ENCODE measurements at regions not wholly inside any gene's neighbourhood (a gene's known extent, or its start where the extent isn't known, plus 50 kb on each side); places are given as distances from the start of the nearest gene placed in this dataset.

DNA sequence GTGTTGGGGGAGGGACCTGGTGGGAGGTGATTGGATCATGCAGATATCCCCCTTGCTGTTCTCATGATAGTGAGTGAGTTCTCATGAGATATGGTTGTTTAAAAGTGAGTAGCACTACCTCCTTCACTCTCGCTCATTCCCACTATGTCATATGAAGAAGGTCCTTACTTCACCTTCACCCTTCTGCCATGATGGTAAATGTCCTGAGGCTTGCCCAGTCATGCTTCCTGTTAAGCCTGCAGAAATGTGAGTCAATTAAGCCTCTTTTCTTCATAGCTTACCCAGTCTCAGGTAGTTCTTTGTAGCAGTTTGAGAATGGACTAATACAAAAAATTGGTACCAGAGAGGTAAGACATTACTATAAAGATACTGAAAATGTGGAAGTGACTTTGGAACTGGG, 425.9 kb downstream of the HTR1B start:
- DNase-seq (ENCODE audit: low read depth in 1 of 2, low spot score in 1 of 2), result no peak
- H3K4me3 ChIP-seq (replicated peaks; ENCODE audit: insufficient read depth, low read length), result no peak overlapping the region
- H3K27me3 ChIP-seq (ENCODE audit: insufficient read depth, poor library complexity, severe bottlenecking), result no peaks in the 10 kb centered on the region
- TF ChIP-seq POLR2AphosphoS5 (IDR thresholded peaks at IDR 0.05; ENCODE audit: low read depth), result no peak
- TF ChIP-seq GABPA (IDR thresholded peaks at IDR 0.05; ENCODE audit: low read depth), result no peak
- no peak overlapping the region for H3K27ac ChIP-seq (replicated peaks)

DNA sequence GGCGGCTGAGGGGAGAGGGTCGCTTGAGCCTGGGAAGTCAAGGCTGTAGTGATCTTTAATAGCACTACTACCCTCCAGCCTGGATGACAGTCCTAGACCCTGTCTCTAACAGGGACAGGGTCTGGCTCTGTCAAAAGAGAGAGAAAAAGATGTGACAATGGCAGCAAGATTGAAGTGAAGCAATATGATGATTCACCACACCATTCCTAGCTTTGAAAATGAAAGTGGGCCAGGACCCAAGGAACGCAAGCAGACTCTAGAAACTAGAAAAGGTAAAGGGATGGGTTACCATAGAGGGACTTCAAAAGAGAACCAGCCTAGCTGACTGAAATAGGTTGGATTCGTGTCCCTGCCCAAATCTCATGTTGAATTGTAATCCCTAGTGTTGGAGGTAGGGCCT, 426.9 kb downstream of the HTR1B start:
- no peak overlapping the region for H3K4me3 ChIP-seq (replicated peaks; ENCODE audit: insufficient read depth, low read length)
- no peak overlapping the region for H3K27ac ChIP-seq (replicated peaks)
- H3K27me3 ChIP-seq (ENCODE audit: insufficient read depth, poor library complexity, severe bottlenecking), result no peaks in the 10 kb centered on the region
- TF ChIP-seq, protein P1, sequence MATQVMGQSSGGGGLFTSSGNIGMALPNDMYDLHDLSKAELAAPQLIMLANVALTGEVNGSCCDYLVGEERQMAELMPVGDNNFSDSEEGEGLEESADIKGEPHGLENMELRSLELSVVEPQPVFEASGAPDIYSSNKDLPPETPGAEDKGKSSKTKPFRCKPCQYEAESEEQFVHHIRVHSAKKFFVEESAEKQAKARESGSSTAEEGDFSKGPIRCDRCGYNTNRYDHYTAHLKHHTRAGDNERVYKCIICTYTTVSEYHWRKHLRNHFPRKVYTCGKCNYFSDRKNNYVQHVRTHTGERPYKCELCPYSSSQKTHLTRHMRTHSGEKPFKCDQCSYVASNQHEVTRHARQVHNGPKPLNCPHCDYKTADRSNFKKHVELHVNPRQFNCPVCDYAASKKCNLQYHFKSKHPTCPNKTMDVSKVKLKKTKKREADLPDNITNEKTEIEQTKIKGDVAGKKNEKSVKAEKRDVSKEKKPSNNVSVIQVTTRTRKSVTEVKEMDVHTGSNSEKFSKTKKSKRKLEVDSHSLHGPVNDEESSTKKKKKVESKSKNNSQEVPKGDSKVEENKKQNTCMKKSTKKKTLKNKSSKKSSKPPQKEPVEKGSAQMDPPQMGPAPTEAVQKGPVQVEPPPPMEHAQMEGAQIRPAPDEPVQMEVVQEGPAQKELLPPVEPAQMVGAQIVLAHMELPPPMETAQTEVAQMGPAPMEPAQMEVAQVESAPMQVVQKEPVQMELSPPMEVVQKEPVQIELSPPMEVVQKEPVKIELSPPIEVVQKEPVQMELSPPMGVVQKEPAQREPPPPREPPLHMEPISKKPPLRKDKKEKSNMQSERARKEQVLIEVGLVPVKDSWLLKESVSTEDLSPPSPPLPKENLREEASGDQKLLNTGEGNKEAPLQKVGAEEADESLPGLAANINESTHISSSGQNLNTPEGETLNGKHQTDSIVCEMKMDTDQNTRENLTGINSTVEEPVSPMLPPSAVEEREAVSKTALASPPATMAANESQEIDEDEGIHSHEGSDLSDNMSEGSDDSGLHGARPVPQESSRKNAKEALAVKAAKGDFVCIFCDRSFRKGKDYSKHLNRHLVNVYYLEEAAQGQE (IDR thresholded peaks at IDR 0.05; ENCODE audit: insufficient replicate concordance, low read depth), result no peak
- TF ChIP-seq GABPA (IDR thresholded peaks at IDR 0.05; ENCODE audit: low read depth) (no peak), POLR2AphosphoS5 (IDR thresholded peaks at IDR 0.05; ENCODE audit: low read depth) (no peak), SPI1 (IDR thresholded peaks at IDR 0.05; ENCODE audit: borderline replicate concordance, low read depth) (no peak)
- TF ChIP-seq, protein P2, sequence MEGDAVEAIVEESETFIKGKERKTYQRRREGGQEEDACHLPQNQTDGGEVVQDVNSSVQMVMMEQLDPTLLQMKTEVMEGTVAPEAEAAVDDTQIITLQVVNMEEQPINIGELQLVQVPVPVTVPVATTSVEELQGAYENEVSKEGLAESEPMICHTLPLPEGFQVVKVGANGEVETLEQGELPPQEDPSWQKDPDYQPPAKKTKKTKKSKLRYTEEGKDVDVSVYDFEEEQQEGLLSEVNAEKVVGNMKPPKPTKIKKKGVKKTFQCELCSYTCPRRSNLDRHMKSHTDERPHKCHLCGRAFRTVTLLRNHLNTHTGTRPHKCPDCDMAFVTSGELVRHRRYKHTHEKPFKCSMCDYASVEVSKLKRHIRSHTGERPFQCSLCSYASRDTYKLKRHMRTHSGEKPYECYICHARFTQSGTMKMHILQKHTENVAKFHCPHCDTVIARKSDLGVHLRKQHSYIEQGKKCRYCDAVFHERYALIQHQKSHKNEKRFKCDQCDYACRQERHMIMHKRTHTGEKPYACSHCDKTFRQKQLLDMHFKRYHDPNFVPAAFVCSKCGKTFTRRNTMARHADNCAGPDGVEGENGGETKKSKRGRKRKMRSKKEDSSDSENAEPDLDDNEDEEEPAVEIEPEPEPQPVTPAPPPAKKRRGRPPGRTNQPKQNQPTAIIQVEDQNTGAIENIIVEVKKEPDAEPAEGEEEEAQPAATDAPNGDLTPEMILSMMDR (IDR thresholded peaks at IDR 0.05; ENCODE audit: insufficient read depth, low read length), result no peak
- no peak for DNase-seq (ENCODE audit: low read depth in 1 of 2, low spot score in 1 of 2)

DNA sequence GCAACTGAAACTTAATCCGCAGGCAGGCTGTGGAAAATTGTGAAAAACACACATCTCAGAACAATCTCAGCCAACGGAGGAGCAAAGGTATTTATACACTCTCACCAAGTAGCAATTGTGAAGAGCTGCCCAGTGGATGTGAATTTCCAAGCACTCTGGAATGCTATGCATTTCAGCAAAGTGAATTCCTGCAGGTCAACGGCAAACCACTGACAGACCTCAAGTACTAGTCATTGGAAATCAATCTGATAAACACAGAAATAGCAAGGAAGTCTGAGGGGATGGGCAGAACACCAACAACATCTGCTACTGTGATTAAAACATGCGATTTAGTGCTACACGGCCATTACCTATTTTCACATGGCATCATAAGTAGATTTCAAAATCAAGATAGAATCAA, 429.1 kb downstream of the HTR1B start:
- no peaks in the 10 kb centered on the region for H3K27me3 ChIP-seq (ENCODE audit: insufficient read depth, poor library complexity, severe bottlenecking)
- DNase-seq (ENCODE audit: low read depth in 1 of 2, low spot score in 1 of 2), result no peak
- TF ChIP-seq, protein P2 (IDR thresholded peaks at IDR 0.05; ENCODE audit: insufficient read depth, low read length), result no peak
- TF ChIP-seq SPI1 (IDR thresholded peaks at IDR 0.05; ENCODE audit: borderline replicate concordance, low read depth) (no peak), POLR2AphosphoS5 (IDR thresholded peaks at IDR 0.05; ENCODE audit: low read depth) (no peak), GABPA (IDR thresholded peaks at IDR 0.05; ENCODE audit: low read depth) (no peak)
- TF ChIP-seq, protein P1 (IDR thresholded peaks at IDR 0.05; ENCODE audit: insufficient replicate concordance, low read depth), result no peak
- no peak overlapping the region for H3K27ac ChIP-seq (replicated peaks)
- H3K4me3 ChIP-seq (replicated peaks; ENCODE audit: insufficient read depth, low read length), result no peak overlapping the region

DNA sequence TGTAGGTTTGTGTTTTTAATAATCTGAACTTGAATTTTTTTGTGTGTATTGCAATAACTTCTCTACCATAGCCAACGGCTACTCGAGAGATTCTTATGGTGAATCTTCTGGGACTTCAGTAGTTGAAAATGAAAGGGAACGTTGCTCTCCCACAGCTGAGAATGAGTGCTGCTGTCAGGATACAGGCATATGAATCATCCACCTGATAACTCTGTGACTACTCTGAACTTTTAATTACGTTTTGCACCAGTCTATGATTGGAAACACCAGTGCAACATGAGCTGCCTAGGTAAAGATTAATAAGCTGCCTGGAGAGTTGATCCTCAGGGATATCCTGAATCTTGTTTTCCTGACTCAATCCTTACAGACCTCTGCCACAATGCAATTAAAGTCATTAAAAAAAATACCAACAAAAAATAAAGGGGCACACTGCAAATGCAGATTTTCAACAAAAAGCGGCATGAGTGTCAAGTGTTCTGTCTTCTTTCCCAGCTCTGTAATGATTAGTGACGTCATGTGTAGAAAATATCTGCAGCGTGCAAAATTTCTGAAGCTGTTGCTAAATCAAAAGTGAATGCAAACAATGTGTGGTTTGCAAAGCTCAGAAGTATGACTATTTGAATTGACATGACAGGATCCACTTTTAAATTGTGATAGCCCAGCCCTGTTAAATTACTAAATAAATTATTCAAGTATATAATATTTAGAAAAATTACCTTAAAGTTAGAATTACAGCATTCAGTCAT, 432.2 kb downstream of the HTR1B start:
- DNase-seq (ENCODE audit: low read depth in 1 of 2, low spot score in 1 of 2), result no peak
- no peaks in the 10 kb centered on the region for H3K27me3 ChIP-seq (ENCODE audit: insufficient read depth, poor library complexity, severe bottlenecking)
- no peak overlapping the region for H3K27ac ChIP-seq (replicated peaks)
- no peak overlapping the region for H3K4me3 ChIP-seq (replicated peaks; ENCODE audit: insufficient read depth, low read length)
- no peak for TF ChIP-seq GABPA (IDR thresholded peaks at IDR 0.05; ENCODE audit: low read depth)
- TF ChIP-seq, protein P1 (IDR thresholded peaks at IDR 0.05; ENCODE audit: insufficient replicate concordance, low read depth), result no peak
- TF ChIP-seq SPI1 (IDR thresholded peaks at IDR 0.05; ENCODE audit: borderline replicate concordance, low read depth), result no peak

Data from HL-60 (cell line).